CD4-positive, alpha-beta T cell treated with Interleukin-6 at 100 ng/mL for 8 hours (primary cell): ENCODE measurements at regions not wholly inside any gene's neighbourhood (a gene's known extent, or its start where the extent isn't known, plus 50 kb on each side); places are given as distances from the start of the nearest gene placed in this dataset.
"Not testable (repeated sequence)": the region's sequence is repeated elsewhere in the genome, so short reads cannot be mapped to it uniquely, and the experiment has no call there.

Experiments
- DNase-seq: peaks from one replicate; pipeline ENCODE4 v3.0.0-alpha.2; 2020; ENCODE audit warnings: mixed read lengths, low spot score

GRCh38 chr2:180829836-180830235 is 150.6 kb upstream of the UBE2E3 start:
- DNase-seq, result no peak

GRCh38 chr2:180829261-180829660 is 151.1 kb upstream of the UBE2E3 start:
- no peak for DNase-seq

- no peak for DNase-seq
Measured at GRCh38 chr2:180828756-180829155, 151.6 kb upstream of the UBE2E3 start.

GRCh38 chr2:180823546-180824141 is 156.8 kb upstream of the UBE2E3 start:
- no peak for DNase-seq

GRCh38 chr2:180819106-180819505 is 161.3 kb upstream of the UBE2E3 start:
- DNase-seq, result no peak

- not testable (repeated sequence) for DNase-seq
Measured at GRCh38 chr2:180818700-180819099, 161.7 kb upstream of the UBE2E3 start.

GRCh38 chr2:180799141-180799540 is 181.3 kb upstream of the UBE2E3 start:
- DNase-seq, result no peak

- no peak for DNase-seq
Measured at GRCh38 chr2:180790891-180791290, 189.5 kb upstream of the UBE2E3 start.

GRCh38 chr2:180787330-180787729 is 193.1 kb upstream of the UBE2E3 start:
- DNase-seq, result no peak

- no peak for DNase-seq
Measured at GRCh38 chr2:180781276-180781675, 199.1 kb upstream of the UBE2E3 start.

GRCh38 chr2:180778291-180778690 is 202.1 kb upstream of the UBE2E3 start:
- DNase-seq, result no peak

GRCh38 chr2:180776921-180777320 is 203.5 kb upstream of the UBE2E3 start:
- no peak for DNase-seq

GRCh38 chr2:180775711-180776110 is 204.7 kb upstream of the UBE2E3 start:
- no peak for DNase-seq

GRCh38 chr2:180765316-180765715 is 215.1 kb upstream of the UBE2E3 start:
- not testable (repeated sequence) for DNase-seq

GRCh38 chr2:180763263-180763989 is 217.0 kb upstream of the UBE2E3 start:
- DNase-seq, result no peak

- no peak for DNase-seq
Measured at GRCh38 chr2:180761224-180761623, 219.2 kb upstream of the UBE2E3 start.

- DNase-seq, result no peak
Measured at GRCh38 chr2:180759631-180760030, 220.8 kb upstream of the UBE2E3 start.

- no peak for DNase-seq
Measured at GRCh38 chr2:180753809-180754761, 226.3 kb upstream of the UBE2E3 start.

- no peak for DNase-seq
Measured at GRCh38 chr2:180751306-180751920, 229.0 kb upstream of the UBE2E3 start.

- DNase-seq, result no peak
Measured at GRCh38 chr2:180747728-180748127, 232.7 kb upstream of the UBE2E3 start.

GRCh38 chr2:180743401-180743800 is 237.0 kb upstream of the UBE2E3 start:
- DNase-seq, result no peak

GRCh38 chr2:180742801-180743200 is 237.6 kb upstream of the UBE2E3 start:
- no peak for DNase-seq
